ENCODE measurements at regions not wholly inside any gene's neighbourhood (a gene's known extent, or its start where the extent isn't known, plus 50 kb on each side); places are given as distances from the start of the nearest gene placed in this dataset.

- Histone ChIP-seq H3K36me3 (no peaks in the 10 kb centered on the region), H3K27me3 (no peaks in the 10 kb centered on the region), H3K9me3 (ENCODE audit: low read depth) (no peaks in the 10 kb centered on the region), H3K4me3 (no peak overlapping the region), H3K4me1 (ENCODE audit: low read depth) (no peaks in the 10 kb centered on the region), H3K27ac (no peak overlapping the region)
- no peak for DNase-seq (ENCODE audit: low read depth in 1 of 2, low spot score in 1 of 2)
- no peak for TF ChIP-seq CTCF (IDR thresholded peaks at IDR 0.05; ENCODE audit: low read depth, low read length)
These were observed 281.6 kb upstream of the FMN2 start for GRCh38 chr1:239810061-239810481.

GRCh38 chr1:239811211-239811885 is 280.3 kb upstream of the FMN2 start:
- TF ChIP-seq CTCF (IDR thresholded peaks at IDR 0.05; ENCODE audit: low read depth, low read length): no peak
- Histone ChIP-seq H3K4me3 (no peak overlapping the region), H3K9me3 (ENCODE audit: low read depth) (no peaks in the 10 kb centered on the region), H3K36me3 (no peaks in the 10 kb centered on the region), H3K27ac (no peak overlapping the region), H3K27me3 (no peaks in the 10 kb centered on the region), H3K4me1 (ENCODE audit: low read depth) (no peaks in the 10 kb centered on the region)
- DNase-seq (ENCODE audit: low read depth in 1 of 2, low spot score in 1 of 2): no peak

- Histone ChIP-seq H3K27me3 (no peaks in the 10 kb centered on the region), H3K27ac (no peak overlapping the region), H3K36me3 (no peaks in the 10 kb centered on the region), H3K4me1 (ENCODE audit: low read depth) (no peaks in the 10 kb centered on the region), H3K9me3 (ENCODE audit: low read depth) (no peaks in the 10 kb centered on the region), H3K4me3 (no peak overlapping the region)
- TF ChIP-seq CTCF (IDR thresholded peaks at IDR 0.05; ENCODE audit: low read depth, low read length): no peak
- no peak for DNase-seq (ENCODE audit: low read depth in 1 of 2, low spot score in 1 of 2)
These were observed 279.1 kb upstream of the FMN2 start for GRCh38 chr1:239812580-239812979.

- Histone ChIP-seq H3K4me3 (no peak overlapping the region), H3K4me1 (ENCODE audit: low read depth) (no peaks in the 10 kb centered on the region), H3K27ac (no peak overlapping the region), H3K36me3 (no peaks in the 10 kb centered on the region), H3K27me3 (no peaks in the 10 kb centered on the region), H3K9me3 (ENCODE audit: low read depth) (no peaks in the 10 kb centered on the region)
- TF ChIP-seq CTCF (IDR thresholded peaks at IDR 0.05; ENCODE audit: low read depth, low read length): no peak
- peak in 1 of 2 donors; percentile 22 for DNase-seq (ENCODE audit: low read depth in 1 of 2, low spot score in 1 of 2)
These were observed 277.3 kb upstream of the FMN2 start for GRCh38 chr1:239814306-239814881.

GRCh38 chr1:239815074-239815473 is 276.6 kb upstream of the FMN2 start:
- no peak for DNase-seq (ENCODE audit: low read depth in 1 of 2, low spot score in 1 of 2)
- Histone ChIP-seq H3K27me3 (no peaks in the 10 kb centered on the region), H3K9me3 (ENCODE audit: low read depth) (no peaks in the 10 kb centered on the region), H3K4me3 (no peak overlapping the region), H3K36me3 (no peaks in the 10 kb centered on the region), H3K4me1 (ENCODE audit: low read depth) (no peaks in the 10 kb centered on the region), H3K27ac (no peak overlapping the region)
- no peak for TF ChIP-seq CTCF (IDR thresholded peaks at IDR 0.05; ENCODE audit: low read depth, low read length)

All from cardiac muscle cell (in vitro differentiated cells and primary cell).